ENCODE measurements at regions not wholly inside any gene's neighbourhood (a gene's known extent, or its start where the extent isn't known, plus 50 kb on each side); places are given as distances from the start of the nearest gene placed in this dataset.
"Not testable (repeated sequence)": the region's sequence is repeated elsewhere in the genome, so short reads cannot be mapped to it uniquely, and the experiment has no call there.

DNA sequence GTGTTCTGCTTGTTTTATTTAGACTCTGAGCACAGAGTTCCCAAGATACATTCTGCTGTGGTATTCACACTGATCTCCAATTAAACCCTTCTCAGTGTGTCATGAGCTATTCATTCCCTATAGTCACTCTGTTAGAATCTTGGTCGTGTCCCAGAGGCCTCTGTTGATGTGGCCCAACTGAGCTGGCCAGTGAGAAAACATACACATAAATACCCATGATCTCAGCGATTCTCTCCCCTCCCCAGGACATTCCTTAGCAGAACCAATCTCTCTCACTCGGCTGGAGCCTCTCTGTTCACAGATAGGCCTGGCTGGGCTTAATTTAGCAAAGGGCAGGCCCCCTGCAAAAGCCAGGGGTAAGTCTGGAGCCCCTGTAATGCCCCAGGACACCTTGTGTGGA is 109.6 kb upstream of the NBPF9 start:
- H3K4me1 Mint-ChIP-seq (ENCODE audit: low read depth); H3K27ac Mint-ChIP-seq; H3K4me3 Mint-ChIP-seq (ENCODE audit: low read depth); intact Hi-C loops (cut with micrococcal nuclease); H3K36me3 Mint-ChIP-seq (ENCODE audit: low read depth); H3K27me3 Mint-ChIP-seq (ENCODE audit: low read depth); DNase-seq (ENCODE audit: low spot score); H3K9me3 Mint-ChIP-seq: not testable (repeated sequence)

DNA sequence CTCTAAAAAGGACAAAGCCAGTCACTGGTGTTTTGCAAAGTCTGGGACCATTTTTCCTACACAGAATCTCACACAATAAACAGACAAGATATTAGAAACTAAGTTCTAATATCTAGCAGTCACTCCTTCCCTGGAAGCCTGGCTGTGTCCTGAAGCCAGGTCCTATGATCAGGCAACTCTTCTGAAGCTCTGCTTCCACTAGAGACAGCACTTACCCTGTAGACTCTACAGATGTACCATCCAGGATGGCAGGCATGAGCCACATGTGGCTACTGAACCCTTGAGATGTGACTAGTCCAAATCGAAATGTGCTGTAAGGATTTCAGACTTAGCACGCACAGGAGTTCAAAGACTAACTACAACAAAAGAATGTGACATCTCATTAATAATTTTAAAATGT is 110.3 kb upstream of the NBPF9 start:
- intact Hi-C loops (cut with micrococcal nuclease); H3K36me3 Mint-ChIP-seq (ENCODE audit: low read depth); H3K27me3 Mint-ChIP-seq (ENCODE audit: low read depth); DNase-seq (ENCODE audit: low spot score); H3K4me1 Mint-ChIP-seq (ENCODE audit: low read depth); H3K9me3 Mint-ChIP-seq; H3K4me3 Mint-ChIP-seq (ENCODE audit: low read depth); H3K27ac Mint-ChIP-seq: not testable (repeated sequence)

DNA sequence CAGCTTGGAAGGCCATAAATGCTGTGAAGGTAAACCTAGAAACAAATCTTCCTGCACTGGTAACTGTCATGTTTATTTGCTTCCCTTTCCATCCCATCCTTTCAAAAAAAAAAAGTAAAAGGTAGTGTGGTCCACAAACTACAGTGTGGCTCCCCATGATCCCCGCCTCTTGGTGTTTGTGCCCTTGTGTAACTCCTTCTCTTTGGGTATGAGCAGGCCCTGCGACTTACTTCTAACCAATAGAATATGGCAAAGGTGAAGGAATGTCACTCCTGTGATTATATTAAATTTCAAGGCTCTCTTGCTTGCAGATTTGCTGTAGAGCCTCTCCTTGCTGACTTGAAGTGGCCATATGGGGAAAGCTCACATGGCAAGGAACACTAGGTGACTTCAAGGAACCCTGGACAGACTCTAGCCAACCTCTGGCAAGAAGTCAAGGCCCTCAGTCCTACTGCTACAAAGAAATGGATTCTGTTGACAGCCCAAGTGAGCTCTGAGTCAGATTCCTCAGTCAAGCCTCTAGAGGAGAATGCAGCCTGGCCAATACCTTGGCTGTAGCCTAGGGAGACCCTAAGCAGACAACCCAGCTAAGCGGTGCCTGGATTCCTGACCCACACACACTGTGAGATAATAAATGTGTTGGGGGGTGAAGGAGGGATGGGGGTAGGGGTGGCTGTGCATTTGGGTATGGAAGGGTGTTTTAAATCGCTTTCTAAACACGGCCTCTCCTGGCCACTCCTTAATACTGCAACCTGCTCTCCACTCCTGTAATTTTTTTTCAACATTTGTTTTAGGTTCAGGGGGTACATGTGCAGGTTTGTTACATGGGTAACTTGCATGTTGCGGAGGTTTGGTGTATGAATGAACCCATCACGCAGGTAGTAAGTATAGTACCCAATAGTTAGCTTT is 115.0 kb upstream of the NBPF9 start:
- H3K4me3 Mint-ChIP-seq (ENCODE audit: low read depth); intact Hi-C loops (cut with micrococcal nuclease); DNase-seq (ENCODE audit: low spot score); H3K27ac Mint-ChIP-seq; H3K36me3 Mint-ChIP-seq (ENCODE audit: low read depth); H3K9me3 Mint-ChIP-seq; H3K4me1 Mint-ChIP-seq (ENCODE audit: low read depth); H3K27me3 Mint-ChIP-seq (ENCODE audit: low read depth): not testable (repeated sequence)

DNA sequence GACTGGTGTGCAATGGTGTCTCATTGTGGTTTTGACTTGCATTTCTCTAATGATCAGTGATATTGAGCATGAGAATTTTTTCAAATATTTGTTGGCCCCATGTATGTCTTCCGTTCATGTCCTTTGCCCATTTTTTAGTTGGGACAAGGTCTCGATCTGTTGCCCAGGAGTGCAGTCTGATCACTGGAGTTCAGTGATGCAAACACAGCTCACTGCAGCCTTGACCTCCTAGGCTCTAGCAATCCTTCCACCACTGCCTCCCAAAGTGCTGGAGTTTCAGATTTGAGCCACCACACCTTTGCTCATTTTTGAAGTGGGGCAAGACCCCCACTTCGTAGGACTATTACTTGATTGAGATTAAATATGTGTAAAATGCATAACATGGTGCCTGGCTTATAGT is 116.2 kb upstream of the NBPF9 start:
- DNase-seq (ENCODE audit: low spot score); H3K9me3 Mint-ChIP-seq; H3K27me3 Mint-ChIP-seq (ENCODE audit: low read depth); intact Hi-C loops (cut with micrococcal nuclease); H3K4me3 Mint-ChIP-seq (ENCODE audit: low read depth); H3K4me1 Mint-ChIP-seq (ENCODE audit: low read depth); H3K36me3 Mint-ChIP-seq (ENCODE audit: low read depth); H3K27ac Mint-ChIP-seq: not testable (repeated sequence)

DNA sequence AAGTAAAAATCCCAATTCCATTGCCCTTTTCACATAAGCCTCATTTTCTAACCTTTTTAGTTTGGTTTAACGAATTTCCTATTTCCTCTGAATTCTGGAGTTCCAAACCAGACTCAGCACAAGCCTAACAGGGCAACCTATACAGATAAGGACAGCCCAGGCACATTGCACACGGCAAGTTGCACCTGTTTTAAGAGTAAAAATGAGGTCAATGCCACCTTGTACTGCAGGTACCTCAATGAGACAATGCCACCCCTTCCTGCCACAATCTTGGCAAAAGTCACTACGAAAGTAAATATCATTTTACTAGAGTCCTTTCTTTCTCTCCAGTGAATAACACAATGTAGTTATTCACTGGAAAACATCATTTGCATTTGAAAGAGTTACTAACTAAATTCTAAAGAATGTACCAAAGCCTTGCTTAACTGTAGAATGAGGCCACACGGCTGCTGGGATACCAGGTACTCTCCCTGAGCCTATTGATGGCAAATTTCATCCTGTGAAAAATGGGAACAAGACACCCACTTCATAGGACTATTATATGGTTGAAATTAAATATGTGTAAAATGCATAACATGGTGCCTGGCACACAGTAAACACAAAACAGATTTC is 117.2 kb upstream of the NBPF9 start:
- DNase-seq (ENCODE audit: low spot score); H3K27me3 Mint-ChIP-seq (ENCODE audit: low read depth); H3K36me3 Mint-ChIP-seq (ENCODE audit: low read depth); intact Hi-C loops (cut with micrococcal nuclease); H3K27ac Mint-ChIP-seq; H3K4me1 Mint-ChIP-seq (ENCODE audit: low read depth); H3K9me3 Mint-ChIP-seq; H3K4me3 Mint-ChIP-seq (ENCODE audit: low read depth): not testable (repeated sequence)

DNA sequence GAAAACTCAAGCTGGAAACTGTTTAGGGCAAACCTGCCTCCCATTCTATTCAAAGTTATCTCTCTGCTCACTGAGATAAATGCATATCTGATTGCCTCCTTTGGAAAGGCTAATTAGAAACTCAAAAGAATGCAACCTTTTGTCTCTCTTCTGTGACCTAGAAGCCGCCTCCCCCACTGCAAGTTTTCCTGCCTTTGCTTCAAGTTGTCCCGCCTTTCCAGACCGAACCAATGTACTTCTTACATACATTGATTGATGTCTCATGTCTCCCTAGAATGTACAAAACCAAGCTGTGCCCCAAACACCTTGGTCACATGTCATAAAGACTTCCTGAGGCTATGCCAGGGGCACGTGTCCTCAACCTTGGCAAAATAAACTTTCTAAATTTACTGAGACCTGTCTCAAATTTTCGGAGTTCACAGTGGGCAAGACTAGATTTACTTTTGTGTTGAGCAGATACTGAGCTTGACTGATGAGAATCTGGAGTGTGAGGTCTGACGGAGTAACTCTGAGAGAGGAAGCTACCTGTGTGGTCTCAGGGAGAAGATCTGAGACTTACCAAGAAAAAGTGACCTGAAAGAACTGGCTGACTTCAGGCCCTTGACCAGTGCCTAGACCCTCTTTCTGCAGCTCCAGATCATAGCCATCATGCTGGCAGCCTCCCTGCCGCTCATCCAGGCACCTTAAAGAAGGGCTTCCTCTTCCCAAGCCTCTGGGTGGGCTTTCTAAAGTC is 124.7 kb upstream of the NBPF9 start:
- H3K27ac Mint-ChIP-seq; H3K9me3 Mint-ChIP-seq; intact Hi-C loops (cut with micrococcal nuclease); H3K4me1 Mint-ChIP-seq (ENCODE audit: low read depth); H3K36me3 Mint-ChIP-seq (ENCODE audit: low read depth); H3K4me3 Mint-ChIP-seq (ENCODE audit: low read depth); H3K27me3 Mint-ChIP-seq (ENCODE audit: low read depth); DNase-seq (ENCODE audit: low spot score): not testable (repeated sequence)

DNA sequence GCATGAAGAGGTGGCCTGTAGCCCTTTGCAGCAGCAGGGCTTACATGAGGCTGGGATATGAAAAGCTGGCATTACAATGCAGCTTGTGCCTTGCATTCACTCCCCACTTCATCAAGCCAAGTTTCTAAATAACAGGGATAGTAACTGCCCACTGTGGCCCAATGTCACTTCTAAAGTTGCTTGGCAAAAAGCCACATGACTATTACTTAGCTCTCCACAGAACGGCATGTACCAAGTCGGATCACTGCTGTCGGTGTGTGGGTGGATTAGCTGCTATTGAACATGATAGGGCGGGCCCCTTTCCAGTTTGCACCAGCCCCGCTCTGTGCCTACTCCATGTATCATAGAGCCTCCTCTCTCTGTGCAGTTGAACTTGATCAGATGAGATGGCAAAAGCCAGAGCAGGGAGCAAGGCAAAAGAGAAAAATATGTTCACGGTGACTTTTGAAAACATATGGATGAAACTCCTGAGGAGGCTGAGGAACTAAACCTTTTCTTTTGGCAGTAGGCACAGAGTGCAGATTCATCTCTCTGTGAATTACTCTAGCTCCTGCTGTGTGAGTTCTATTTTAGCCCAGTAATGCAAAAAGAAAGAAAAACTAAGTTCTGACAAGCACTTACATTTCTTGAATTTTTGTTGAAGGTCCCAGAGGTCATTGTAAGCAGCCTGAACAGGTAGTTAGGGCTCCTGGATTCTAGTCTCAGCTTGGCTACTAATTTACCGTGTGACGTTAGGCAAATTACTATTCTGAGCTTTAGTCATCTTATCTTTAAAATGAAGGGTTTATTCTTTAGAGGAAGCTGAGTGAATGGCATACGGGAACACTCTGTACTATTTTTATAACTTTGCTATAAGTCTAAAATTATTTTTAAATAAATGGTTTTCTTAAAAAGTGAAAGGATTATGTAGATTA is 125.6 kb upstream of the NBPF9 start:
- not testable (repeated sequence) for H3K27me3 Mint-ChIP-seq (ENCODE audit: low read depth); H3K4me3 Mint-ChIP-seq (ENCODE audit: low read depth)

DNA sequence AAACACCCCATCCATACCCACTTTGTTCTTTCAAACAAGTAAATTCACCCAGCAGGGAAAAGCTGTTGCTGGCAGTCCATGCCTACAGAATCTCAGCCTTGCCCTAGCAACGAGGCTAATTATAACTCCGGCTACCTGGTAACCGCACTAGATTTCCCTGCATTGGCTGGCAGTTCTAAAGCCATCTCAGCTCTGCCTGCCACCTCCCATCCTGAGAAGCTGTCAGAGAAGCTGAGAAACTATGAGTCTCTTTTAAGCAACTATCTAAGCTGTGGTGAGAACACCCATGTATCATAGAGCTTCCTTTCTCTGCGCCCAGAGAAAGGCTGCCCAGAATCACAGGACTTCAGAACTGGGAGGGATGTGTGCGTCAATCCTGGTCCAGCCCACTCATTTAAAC is 126.5 kb upstream of the NBPF9 start:
- H3K4me3 Mint-ChIP-seq (ENCODE audit: low read depth); H3K36me3 Mint-ChIP-seq (ENCODE audit: low read depth); H3K27me3 Mint-ChIP-seq (ENCODE audit: low read depth); H3K27ac Mint-ChIP-seq; H3K9me3 Mint-ChIP-seq; H3K4me1 Mint-ChIP-seq (ENCODE audit: low read depth); intact Hi-C loops (cut with micrococcal nuclease); DNase-seq (ENCODE audit: low spot score): not testable (repeated sequence)

More for the DNA sequence above, 125.6 kb upstream of the NBPF9 start:
- H3K27ac Mint-ChIP-seq; H3K36me3 Mint-ChIP-seq (ENCODE audit: low read depth); DNase-seq (ENCODE audit: low spot score); H3K9me3 Mint-ChIP-seq; H3K4me1 Mint-ChIP-seq (ENCODE audit: low read depth); intact Hi-C loops (cut with micrococcal nuclease): not testable (repeated sequence)

DNA sequence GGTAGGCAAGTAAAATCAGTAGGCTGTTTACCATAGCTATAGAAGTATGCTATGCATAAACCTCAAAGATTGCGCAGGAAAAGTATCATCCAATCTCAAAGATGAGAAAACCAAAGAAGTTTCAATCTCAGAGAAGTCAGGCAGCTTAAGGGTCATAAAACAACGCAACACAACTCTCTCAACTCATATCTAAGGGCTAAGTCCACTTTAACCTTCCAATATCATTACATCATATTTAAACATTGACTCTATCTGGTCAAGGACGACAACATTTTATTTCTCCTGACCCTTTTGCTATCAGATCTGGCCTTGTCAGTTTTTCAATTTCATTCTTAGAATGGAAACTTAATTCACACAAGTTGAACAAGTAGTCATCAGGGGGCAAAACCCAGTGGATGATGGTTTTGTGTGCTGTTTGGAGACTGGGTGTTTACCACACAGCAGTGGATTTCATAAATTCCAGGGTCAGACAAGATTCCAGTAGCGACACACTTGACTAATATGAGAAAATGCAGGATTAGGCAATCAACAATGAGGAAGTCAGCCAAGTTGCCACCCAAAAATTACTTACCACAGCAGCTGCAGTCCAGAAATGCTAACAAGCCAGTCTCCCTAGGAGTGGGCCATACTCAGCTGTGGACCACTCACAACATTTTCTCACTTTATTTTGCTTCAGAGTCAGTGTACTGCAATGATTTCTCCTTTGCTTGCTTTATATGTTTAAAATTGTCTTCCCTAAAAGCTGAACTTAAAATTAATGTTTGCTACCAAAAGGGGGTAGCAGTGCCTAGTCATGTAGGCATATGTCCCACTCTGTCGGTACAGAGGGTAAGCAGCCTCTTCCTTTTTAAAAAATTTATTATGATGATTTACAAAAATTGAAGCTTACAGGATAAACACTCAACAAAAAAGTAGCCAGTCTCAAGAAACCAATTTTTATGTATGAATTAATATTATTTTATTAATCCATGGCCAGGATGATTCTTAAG is 131.9 kb upstream of the NBPF9 start:
- H3K36me3 Mint-ChIP-seq (ENCODE audit: low read depth); H3K27me3 Mint-ChIP-seq (ENCODE audit: low read depth); intact Hi-C loops (cut with micrococcal nuclease): not testable (repeated sequence)

DNA sequence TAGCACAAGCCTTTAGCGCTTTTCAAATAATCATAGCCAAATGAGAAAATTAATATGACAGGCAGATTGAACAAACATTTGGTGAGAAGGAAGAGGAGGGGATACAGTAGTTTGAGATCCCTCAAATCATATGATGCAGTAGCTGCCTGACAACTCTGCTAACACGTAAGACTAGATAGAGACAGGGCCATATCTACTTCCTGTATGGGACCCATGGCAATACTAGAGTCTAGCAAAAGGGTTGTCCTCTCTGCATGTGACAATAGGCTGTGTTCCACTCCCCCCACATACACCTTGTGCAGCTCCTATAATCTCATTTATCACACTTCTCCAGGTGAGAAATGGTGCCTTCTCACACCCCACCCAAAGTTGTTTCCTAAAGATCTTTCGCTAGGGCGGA is 134.2 kb upstream of the NBPF9 start:
- not testable (repeated sequence) for H3K4me1 Mint-ChIP-seq (ENCODE audit: low read depth); H3K36me3 Mint-ChIP-seq (ENCODE audit: low read depth)

More for the DNA sequence above, 131.9 kb upstream of the NBPF9 start:
- H3K4me3 Mint-ChIP-seq (ENCODE audit: low read depth); H3K27ac Mint-ChIP-seq; H3K4me1 Mint-ChIP-seq (ENCODE audit: low read depth); H3K9me3 Mint-ChIP-seq; DNase-seq (ENCODE audit: low spot score): not testable (repeated sequence)

DNA sequence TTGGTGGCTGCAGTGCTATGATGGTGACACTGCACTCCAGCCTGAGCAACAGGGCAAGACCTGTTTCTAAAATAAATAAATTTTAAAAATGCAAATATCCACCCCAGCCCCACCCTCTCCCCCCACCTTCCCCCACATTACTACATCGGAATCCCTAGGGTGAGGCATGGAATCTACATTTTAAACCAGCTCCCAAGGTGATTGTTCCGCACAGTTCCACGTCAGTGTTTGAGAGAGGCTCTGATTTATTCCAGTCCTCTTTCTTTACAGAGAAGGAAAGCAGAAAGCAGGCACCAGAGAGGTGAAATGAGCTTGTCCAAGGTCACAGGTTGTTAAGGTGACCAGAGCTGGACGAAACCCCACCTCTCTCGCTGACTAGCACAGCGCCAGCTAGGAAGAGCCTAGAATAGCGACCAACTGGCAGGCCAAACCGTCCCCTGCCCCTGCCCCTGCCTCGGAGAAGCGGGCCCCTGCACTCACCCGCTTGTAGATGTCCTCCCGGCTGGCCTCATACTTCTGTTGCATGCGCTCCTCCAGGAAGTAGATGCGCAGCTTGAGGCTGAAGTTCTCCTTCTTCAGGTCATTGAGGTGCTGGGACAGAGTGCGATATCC is 136.7 kb upstream of the NBPF9 start:
- DNase-seq (ENCODE audit: low spot score); H3K4me1 Mint-ChIP-seq (ENCODE audit: low read depth); H3K9me3 Mint-ChIP-seq; H3K27ac Mint-ChIP-seq; H3K4me3 Mint-ChIP-seq (ENCODE audit: low read depth); intact Hi-C loops (cut with micrococcal nuclease); H3K27me3 Mint-ChIP-seq (ENCODE audit: low read depth); H3K36me3 Mint-ChIP-seq (ENCODE audit: low read depth): not testable (repeated sequence)

More for the DNA sequence above, 134.2 kb upstream of the NBPF9 start:
- H3K9me3 Mint-ChIP-seq; H3K27ac Mint-ChIP-seq; intact Hi-C loops (cut with micrococcal nuclease); H3K27me3 Mint-ChIP-seq (ENCODE audit: low read depth); DNase-seq (ENCODE audit: low spot score); H3K4me3 Mint-ChIP-seq (ENCODE audit: low read depth): not testable (repeated sequence)

Data from activated T-helper 2 cell treated with anti-CD3 and anti-CD28 coated beads, Interferon-gamma antibody, Interleukin-2, Interleukin-4, amounts not matched to agents 10 μg/mL and 5 μg/mL and 100 μg/mL, durations not matched to agents 14 hours and 24 hours and 36 hours (primary cell).